Right lung (tissue), 2 donors: ENCODE measurements at regions not wholly inside any gene's neighbourhood (a gene's known extent, or its start where the extent isn't known, plus 50 kb on each side); places are given as distances from the start of the nearest gene placed in this dataset.
"Not testable (repeated sequence)": the region's sequence is repeated elsewhere in the genome, so short reads cannot be mapped to it uniquely, and the experiment has no call there.

Experiments used
- DNase-seq, 2 donors: peaks; one replicate each; pipeline ENCODE4 v3.0.0-alpha.2; 2013

DNA sequence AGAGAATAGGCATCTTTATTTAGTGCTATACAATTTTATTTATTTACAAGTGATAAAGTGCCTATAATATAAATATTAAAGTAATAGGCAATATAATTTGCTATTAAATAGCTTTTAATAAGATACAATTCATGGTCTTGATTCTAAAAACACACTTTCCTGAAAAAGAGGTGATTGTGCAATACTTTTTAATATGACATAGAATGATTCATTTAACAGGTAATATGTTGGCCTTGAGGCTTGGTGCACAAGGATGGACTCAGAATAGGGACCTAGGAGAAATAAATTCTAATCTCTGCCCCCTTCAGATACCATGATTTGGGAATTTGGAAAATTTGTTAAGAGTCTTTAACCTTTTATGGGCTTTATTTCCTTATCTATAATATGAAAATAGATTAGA lies 149.9 kb upstream of the FUT9 start:
- DNase-seq = no peak

DNA sequence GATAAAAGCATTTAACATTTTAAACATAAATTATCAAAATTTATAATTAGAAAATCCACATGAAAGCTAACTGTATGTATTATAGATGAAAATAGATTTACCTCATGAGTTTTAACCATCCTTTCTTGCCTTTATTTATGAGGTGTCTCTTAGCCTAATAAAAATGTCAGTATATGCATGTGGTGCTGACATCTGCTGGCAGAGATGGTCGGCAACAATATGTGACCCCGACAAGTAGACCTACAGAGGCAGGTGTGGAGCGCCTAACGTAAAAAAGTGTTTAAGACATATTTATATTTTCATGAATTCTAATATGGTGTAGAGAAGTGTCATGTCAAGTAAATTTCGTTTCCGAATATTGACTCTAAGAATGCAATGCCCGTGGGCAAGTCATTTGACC lies 149.0 kb upstream of the FUT9 start:
- no peak for DNase-seq

DNA sequence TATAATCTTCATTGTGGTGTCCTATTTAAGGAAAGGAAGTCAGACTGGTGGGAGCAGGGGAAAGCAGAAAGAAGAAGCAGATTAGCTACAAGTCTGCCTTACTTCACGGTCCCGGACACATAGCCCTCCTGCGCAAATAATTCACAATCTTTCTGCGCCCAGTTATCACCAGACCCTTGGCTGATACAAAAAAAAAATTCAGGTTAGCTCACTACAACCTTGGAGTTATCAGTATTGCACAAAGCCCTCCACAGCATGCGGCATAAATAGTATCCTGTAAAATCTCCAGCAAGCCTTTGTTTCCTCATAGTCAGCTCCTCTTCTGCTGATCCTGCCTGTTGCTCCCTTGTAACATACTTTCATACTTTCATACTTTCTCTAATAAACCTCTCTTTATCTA lies 148.6 kb upstream of the FUT9 start:
- DNase-seq = no peak

DNA sequence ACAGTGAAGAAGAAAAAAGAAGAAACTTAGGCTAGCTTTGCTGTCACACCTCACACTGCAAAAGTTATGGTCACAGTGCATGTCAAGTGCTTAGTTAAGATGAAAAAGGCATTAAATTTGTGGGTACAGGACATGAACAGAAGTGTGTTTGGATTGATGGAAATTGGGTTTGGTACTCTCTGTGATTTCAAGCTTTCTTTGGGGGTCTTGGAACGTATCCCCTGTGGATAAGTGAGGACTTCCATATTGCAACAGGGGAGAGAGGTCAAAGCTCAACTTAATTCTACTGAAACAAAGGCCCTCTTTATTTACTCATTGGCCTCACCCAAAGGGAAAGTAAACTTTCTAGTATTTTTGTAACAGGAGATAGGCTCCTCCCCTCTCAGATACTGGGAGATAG lies 138.3 kb upstream of the FUT9 start:
- no peak for DNase-seq

DNA sequence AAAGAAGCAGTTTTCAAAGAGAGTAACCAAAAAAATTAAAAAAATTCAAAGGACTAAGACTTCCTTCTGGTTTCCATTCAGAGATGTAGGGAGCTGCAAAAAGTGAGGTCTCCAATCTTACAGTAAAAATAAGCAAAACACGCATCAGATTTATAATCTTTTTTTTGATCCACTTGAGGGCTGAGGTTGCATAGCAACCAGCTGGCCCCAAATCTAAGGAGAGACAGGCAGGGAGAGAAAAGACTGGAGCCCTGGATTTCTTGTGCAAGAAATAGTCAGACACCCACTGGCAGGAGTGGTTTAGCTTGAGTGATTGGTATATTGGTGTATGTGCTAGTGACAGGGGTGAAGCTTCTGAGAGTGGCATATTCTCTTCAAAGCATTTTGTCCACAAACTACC lies 135.9 kb upstream of the FUT9 start:
- DNase-seq = no peak

DNA sequence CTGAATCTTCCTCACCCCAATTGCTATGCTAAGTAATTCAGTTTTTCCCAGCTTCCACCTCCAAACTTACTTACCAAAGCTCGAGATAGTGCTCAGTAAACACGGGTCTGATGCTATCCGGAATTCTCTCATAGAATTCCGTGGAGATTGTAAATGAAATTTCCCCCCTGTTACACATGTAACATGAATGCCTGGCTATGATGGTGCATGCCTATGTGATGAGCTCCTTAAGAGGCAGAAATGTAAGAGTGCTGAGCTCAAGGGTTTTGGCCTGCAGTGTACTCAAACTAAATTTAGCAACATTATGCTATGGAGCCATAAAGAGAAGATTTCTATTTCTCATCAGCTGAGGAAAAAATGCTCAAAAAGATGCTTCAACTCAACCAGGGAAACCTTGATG lies 133.4 kb upstream of the FUT9 start:
- DNase-seq = no peak

DNA sequence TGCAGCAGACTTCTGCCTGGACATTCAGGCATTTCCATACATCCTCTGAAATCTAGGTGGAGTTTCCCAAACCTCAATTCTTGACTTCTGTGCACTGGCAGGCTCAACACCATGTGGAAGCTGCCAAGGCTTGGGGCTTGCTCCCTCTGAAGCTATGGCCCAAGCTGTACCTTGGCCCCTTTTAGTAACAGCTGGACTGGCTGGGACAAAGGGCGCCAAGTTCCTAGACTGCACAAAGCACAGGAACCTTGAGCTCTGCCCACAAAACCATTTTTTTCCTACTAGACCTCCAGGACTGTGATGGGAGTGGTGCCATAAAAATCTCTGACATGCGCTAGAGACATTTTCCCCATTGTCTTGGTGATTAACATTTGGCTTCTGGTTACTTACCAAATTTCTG lies 127.1 kb upstream of the FUT9 start:
- not testable (repeated sequence) for DNase-seq

DNA sequence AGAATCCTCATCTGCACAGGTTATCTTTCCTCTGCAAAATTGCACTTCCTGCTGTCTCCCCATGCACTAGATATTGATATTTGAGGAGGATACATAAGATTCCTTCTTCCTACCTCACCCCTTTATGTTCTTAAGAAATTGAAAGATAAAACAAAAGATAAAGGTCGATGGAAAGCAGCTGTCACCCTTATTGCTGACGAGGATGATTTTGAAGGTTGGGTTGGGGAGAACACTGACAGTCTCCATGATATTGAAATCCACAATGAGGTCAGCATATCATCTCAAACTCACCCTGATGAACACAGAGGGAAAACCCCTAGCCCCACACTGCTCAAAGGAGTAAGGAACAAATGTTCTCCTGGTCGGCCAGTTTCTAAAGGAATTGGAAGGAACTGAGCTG lies 110.6 kb upstream of the FUT9 start:
- DNase-seq = no peak

DNA sequence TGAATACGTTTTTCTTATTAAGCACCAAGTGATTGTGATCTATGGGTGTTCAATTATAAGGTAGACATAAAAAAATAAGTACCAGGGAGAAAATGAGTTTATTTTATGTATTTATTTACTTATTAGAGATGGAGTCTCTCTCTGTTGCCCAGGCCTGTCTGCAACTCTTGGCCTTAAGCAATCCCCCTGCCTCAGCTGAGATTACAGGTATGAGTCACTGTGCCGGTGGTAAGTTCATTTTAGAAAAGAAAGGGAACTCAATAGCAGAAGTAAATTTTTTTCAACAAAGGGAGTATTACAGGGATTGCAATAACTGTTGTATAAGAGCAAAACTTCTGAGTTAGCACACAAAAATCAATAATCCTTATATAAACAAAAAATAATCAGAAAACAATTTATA lies 98.7 kb upstream of the FUT9 start:
- DNase-seq = no peak

DNA sequence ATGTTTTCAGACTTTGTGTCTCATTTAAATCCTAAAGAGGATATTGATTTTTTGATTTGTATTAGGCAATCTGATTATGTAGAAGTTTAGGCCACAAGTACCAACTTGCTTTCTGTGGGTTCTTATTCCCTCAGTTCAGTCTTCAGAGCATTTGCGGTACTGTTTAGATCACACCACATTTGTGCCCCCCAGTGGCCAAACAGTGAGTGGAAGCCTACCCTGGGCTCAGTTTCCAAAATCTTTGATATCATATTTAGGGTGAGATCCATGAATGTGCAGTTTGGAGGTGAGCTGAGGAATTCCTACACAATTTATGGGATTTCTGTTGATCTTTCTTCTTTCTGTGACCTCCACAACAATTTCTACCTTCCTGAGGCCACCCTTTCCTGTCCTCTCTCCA lies 92.3 kb upstream of the FUT9 start:
- DNase-seq = no peak

DNA sequence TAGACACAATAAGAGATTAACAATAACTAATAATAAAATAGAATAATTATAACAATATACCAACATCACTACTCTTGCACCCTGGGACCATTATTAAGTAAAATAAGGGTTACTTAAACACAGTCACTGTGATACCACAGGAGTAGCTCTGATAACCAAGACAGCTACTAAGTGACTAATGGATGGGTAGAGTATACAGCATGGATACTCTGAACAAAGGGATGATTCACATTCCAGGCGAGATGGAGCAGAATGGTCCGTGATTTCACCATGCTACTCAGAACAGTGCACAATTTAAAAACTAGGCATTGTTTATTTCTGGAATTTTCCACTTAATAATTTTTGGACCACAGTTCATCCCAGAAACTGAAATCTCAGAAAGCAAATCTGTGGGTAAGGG lies 80.0 kb upstream of the FUT9 start:
- no peak for DNase-seq

DNA sequence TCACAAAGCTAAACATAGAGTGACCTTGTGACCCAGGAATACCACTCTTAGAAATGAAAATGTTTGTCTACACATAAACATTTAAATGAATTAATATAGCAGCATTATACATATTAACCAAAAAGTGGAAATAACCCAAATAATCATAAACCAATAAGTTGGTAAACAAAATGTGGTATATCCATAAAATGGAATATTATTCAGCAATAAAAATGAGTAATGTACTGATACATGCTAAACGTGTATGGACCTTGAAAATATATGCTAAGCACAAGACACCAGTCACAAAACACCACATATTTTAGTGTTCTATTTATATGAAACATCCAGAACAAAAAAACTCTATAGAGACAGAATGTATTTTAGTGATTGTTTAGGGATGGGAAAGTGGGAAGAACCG lies 68.9 kb upstream of the FUT9 start:
- DNase-seq = no peak

DNA sequence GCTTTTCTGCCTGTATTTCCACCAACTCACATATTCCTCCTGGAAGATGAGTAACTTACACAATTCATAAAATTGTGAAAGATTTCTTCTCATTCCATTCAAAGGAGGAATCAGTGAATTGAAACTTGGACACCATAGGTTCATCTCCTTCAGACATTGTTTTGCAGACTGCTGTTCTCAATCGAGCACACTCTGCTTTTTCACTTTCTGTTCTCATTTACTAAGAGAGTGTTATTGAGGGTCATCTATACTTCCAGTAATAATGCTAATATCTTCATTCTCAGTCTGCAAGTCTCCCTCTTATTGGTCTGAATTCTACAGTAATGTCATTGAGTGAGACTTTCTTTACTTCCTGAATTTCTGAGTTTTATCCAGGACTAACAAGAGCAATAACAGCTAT lies 67.5 kb upstream of the FUT9 start:
- DNase-seq = no peak

DNA sequence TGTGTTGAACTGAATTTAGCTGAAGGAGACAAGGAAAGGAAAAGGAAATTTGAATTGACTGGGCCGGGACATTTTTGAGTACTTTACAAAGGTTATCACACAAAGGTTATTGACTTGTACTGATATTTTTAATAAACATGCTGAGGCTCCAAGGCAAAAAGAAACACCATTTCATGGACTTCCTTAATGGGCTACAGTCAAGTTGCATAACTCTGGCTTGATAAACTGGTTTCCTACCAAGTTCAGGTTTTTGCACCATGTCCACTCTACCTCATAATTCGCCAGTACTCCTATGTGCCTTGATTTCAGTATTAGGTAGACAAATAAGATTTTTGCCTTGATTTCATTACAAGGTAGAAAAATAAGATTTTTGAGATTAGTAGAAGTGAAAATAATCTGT lies 65.8 kb upstream of the FUT9 start:
- no peak for DNase-seq

DNA sequence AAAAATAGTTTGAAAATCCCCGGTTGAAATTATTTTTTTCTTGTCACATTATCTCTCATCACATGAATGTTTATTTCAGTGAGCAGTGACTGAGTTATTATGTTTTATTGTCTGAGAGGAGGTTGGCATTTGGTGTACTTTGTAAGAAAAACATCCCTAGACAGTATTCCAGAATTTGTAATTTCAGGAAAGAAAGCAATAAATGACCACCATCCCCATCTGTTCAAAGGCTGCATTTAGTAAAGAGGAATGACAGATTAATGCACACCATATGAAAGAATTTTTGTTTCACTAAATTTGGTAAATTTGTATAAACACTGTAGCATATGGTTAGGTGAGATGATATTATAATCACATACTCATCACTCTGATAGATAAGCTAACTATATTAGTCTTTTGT lies 57.1 kb upstream of the FUT9 start:
- DNase-seq = no peak

DNA sequence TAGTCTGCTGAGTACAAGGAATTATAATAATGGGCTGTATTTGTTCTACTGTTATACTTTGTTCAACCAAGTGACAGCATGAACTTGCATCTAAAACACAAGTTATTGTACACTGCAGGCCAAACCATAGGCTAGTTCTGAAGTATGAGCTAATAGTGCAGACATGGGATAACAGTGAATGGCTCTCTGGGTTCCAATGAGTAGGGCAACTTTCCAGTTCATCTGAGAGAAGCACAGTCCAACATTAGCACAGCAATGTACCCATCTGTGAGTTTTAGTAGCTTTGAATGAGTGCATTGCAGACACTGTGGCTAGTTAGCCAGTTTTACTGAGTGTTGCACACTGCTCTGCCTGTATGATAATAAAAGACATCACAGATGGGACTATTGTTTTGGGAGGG lies 56.5 kb upstream of the FUT9 start:
- no peak for DNase-seq
